GDM1 (cell line): ENCODE measurements at regions not wholly inside any gene's neighbourhood (a gene's known extent, or its start where the extent isn't known, plus 50 kb on each side); places are given as distances from the start of the nearest gene placed in this dataset.

ENCODE experiments used
- DNase-seq: peaks from one replicate; lab custom pipeline; 2025; lab: John Stamatoyannopoulos, UW

GRCh38 chr4:125365731-125366130, 51.0 kb downstream of the FAT4 start:
- DNase-seq, result no peak

- DNase-seq, result no peak
These were observed 53.4 kb downstream of the FAT4 start for GRCh38 chr4:125368146-125368545.

GRCh38 chr4:125368671-125369081, 53.9 kb downstream of the FAT4 start:
- DNase-seq, result no peak

GRCh38 chr4:125369098-125369497, 54.3 kb downstream of the FAT4 start:
- DNase-seq, result no peak

GRCh38 chr4:125370478-125370877, 55.7 kb downstream of the FAT4 start:
- no peak for DNase-seq

GRCh38 chr4:125382995-125383394, 68.2 kb downstream of the FAT4 start:
- no peak for DNase-seq

GRCh38 chr4:125387770-125388169, 73.0 kb downstream of the FAT4 start:
- no peak for DNase-seq

- DNase-seq, result no peak
These were observed 73.9 kb downstream of the FAT4 start for GRCh38 chr4:125388613-125389012.

GRCh38 chr4:125389713-125390112, 75.0 kb downstream of the FAT4 start:
- no peak for DNase-seq

- DNase-seq, result no peak
These were observed 75.4 kb downstream of the FAT4 start for GRCh38 chr4:125390126-125390525.

GRCh38 chr4:125390727-125391126, 76.0 kb downstream of the FAT4 start:
- no peak for DNase-seq

- DNase-seq, result no peak
These were observed 77.9 kb downstream of the FAT4 start for GRCh38 chr4:125392694-125393093.

- DNase-seq, result no peak
These were observed 79.1 kb downstream of the FAT4 start for GRCh38 chr4:125393825-125394224.

GRCh38 chr4:125397226-125397625, 82.5 kb downstream of the FAT4 start:
- no peak for DNase-seq

GRCh38 chr4:125398263-125399002, 83.7 kb downstream of the FAT4 start:
- no peak for DNase-seq

GRCh38 chr4:125400756-125401155, 86.0 kb downstream of the FAT4 start:
- DNase-seq, result no peak

- no peak for DNase-seq
These were observed 87.0 kb downstream of the FAT4 start for GRCh38 chr4:125401784-125402183.

- no peak for DNase-seq
These were observed 105.8 kb downstream of the FAT4 start for GRCh38 chr4:125420526-125420925.

GRCh38 chr4:125421547-125421946, 106.8 kb downstream of the FAT4 start:
- DNase-seq, result no peak

GRCh38 chr4:125423124-125423523, 108.4 kb downstream of the FAT4 start:
- DNase-seq, result no peak

- DNase-seq, result no peak
These were observed 114.1 kb downstream of the FAT4 start for GRCh38 chr4:125428832-125429231.

GRCh38 chr4:125430086-125430485, 115.3 kb downstream of the FAT4 start:
- no peak for DNase-seq

GRCh38 chr4:125432078-125432477, 117.3 kb downstream of the FAT4 start:
- DNase-seq, result no peak

GRCh38 chr4:125433453-125433852, 118.7 kb downstream of the FAT4 start:
- DNase-seq, result no peak
